MCF 10A (cell line): ENCODE measurements at regions not wholly inside any gene's neighbourhood (a gene's known extent, or its start where the extent isn't known, plus 50 kb on each side); places are given as distances from the start of the nearest gene placed in this dataset.

Experiments used
- BruUV-seq: library from RNA; stranded (reverse); fragments of 400-500 nt; replicated peaks from 2 replicates; lab custom pipeline; 2021; lab: Mats Ljungman, UMichigan
- CTCF ChIA-PET: fragments of 300-600 bp; sonication (Branson Sonifier 250); formaldehyde crosslinking; extraction: SDS; loops from one replicate; lab custom pipeline; 2021; ENCODE audit warnings: antibody characterized with exemption, inconsistent platforms; lab: Yijun Ruan, JAX
- POLR2A ChIA-PET: fragments of 300-600, 350-650 bp; sonication (Branson Sonifier 250); formaldehyde crosslinking; extraction: SDS; loops from one replicate; lab custom pipeline; 2020; ENCODE audit warnings: antibody characterized with exemption, inconsistent platforms; lab: Yijun Ruan, JAX
- DNase-seq: peaks from one replicate; pipeline ENCODE4 v3.0.0-alpha.2; 2018; ENCODE audit not compliant: unreplicated experiment
- H3K27ac Mint-ChIP-seq: one replicate; pipeline ENCODE4 v1.8.0; 2022; ENCODE audit warnings: mild to moderate bottlenecking, low read depth, mixed read lengths; ENCODE audit not compliant: unreplicated experiment
- H3K27me3 Mint-ChIP-seq: one replicate; pipeline ENCODE4 v1.8.0; 2022; ENCODE audit warnings: mixed read lengths; ENCODE audit not compliant: insufficient read depth, unreplicated experiment
- H3K36me3 Mint-ChIP-seq: one replicate; pipeline ENCODE4 v1.8.0; 2022; ENCODE audit warnings: mild to moderate bottlenecking, moderate library complexity, mixed read lengths; ENCODE audit not compliant: insufficient read depth, unreplicated experiment
- H3K4me1 Mint-ChIP-seq: one replicate; pipeline ENCODE4 v1.8.0; 2022; ENCODE audit warnings: mixed read lengths; ENCODE audit not compliant: insufficient read depth, unreplicated experiment
- H3K4me3 Mint-ChIP-seq: one replicate; pipeline ENCODE4 v1.8.0; 2022; ENCODE audit warnings: mild to moderate bottlenecking, moderate library complexity, mixed read lengths; ENCODE audit not compliant: unreplicated experiment
- H3K9me3 Mint-ChIP-seq: one replicate; pipeline ENCODE4 v1.8.0; 2022; ENCODE audit warnings: mixed read lengths; ENCODE audit not compliant: unreplicated experiment
- CTCF ChIP-seq: fragments of 200-600 bp; IDR thresholded peaks from one replicate; pipeline ENCODE4 v1.8.0; 2022; ENCODE audit warnings: antibody characterized with exemption, mild to moderate bottlenecking; ENCODE audit not compliant: unreplicated experiment
- intact Hi-C: fragments of 100-400 bp; cut with micrococcal nuclease; formaldehyde crosslinking; loops from 2 replicates; pipeline ENCODE4 v1.14.1; 2022

GRCh38 chr3:40745381-40746106, 220.8 kb downstream of the ZNF621 start:
- no peaks in the 10 kb centered on the region for H3K9me3 Mint-ChIP-seq
- no peak overlapping the region for H3K27ac Mint-ChIP-seq
- H3K27me3 Mint-ChIP-seq, result no peaks in the 10 kb centered on the region
- no TSS peak for BruUV-seq
- no peak overlapping the region for H3K4me3 Mint-ChIP-seq
- TF ChIP-seq CTCF, result no peak
- ChIA-PET POLR2A (no interaction called here), CTCF (interaction anchor here (0.6 to 0.7 kb wide), 2 partner anchors 130 to 153 kb away, joined by 3 read pairs; no protein-coding TSS in a partner anchor)
- no peaks in the 10 kb centered on the region for H3K4me1 Mint-ChIP-seq
- H3K36me3 Mint-ChIP-seq, result no peaks in the 10 kb centered on the region
- no peak for DNase-seq
- intact Hi-C loops, result no loop called here

GRCh38 chr3:40751666-40752065, 226.9 kb downstream of the ZNF621 start:
- TF ChIP-seq CTCF, result no peak
- no peak for DNase-seq
- POLR2A ChIA-PET, result no interaction called here
- BruUV-seq, result no TSS peak
- Mint-ChIP-seq H3K27ac (no peak overlapping the region), H3K36me3 (no peaks in the 10 kb centered on the region), H3K4me3 (no peak overlapping the region), H3K4me1 (peaks cover 4% of the 10 kb centered on the region), H3K9me3 (no peaks in the 10 kb centered on the region), H3K27me3 (no peaks in the 10 kb centered on the region)
- intact Hi-C loops, result no loop called here
- CTCF ChIA-PET, result no interaction called here

- POLR2A ChIA-PET, result no interaction called here
- no peak overlapping the region for H3K27ac Mint-ChIP-seq
- H3K4me3 Mint-ChIP-seq, result no peak overlapping the region
- TF ChIP-seq CTCF, result no peak
- H3K9me3 Mint-ChIP-seq, result no peaks in the 10 kb centered on the region
- no TSS peak for BruUV-seq
- intact Hi-C loops, result no loop called here
- H3K36me3 Mint-ChIP-seq, result no peaks in the 10 kb centered on the region
- CTCF ChIA-PET, result no interaction called here
- no peaks in the 10 kb centered on the region for H3K27me3 Mint-ChIP-seq
- H3K4me1 Mint-ChIP-seq, result peaks cover 4% of the 10 kb centered on the region
- no peak for DNase-seq
Observed at GRCh38 chr3:40752492-40752891, 227.7 kb downstream of the ZNF621 start.

GRCh38 chr3:40753291-40753770, 228.6 kb downstream of the ZNF621 start:
- Mint-ChIP-seq H3K4me1 (peaks cover 4% of the 10 kb centered on the region), H3K36me3 (no peaks in the 10 kb centered on the region), H3K9me3 (no peaks in the 10 kb centered on the region), H3K27ac (no peak overlapping the region), H3K4me3 (no peak overlapping the region), H3K27me3 (no peaks in the 10 kb centered on the region)
- no TSS peak for BruUV-seq
- DNase-seq, result no peak
- POLR2A ChIA-PET, result no interaction called here
- TF ChIP-seq CTCF, result no peak
- CTCF ChIA-PET, result no interaction called here
- intact Hi-C loops, result no loop called here
